ENCODE measurements at regions not wholly inside any gene's neighbourhood (a gene's known extent, or its start where the extent isn't known, plus 50 kb on each side); places are given as distances from the start of the nearest gene placed in this dataset.

GRCh38 chr15:62909257-62909656 lies 133.3 kb upstream of the TPM1 start:
- no peaks in the 10 kb centered on the region for H3K9me3 Mint-ChIP-seq (ENCODE audit: unreplicated experiment)
- no peak overlapping the region for H3K4me3 Mint-ChIP-seq (ENCODE audit: unreplicated experiment)
- H3K4me1 Mint-ChIP-seq (ENCODE audit: unreplicated experiment), result peaks cover 13% of the 10 kb centered on the region
- TF ChIP-seq CTCF (IDR thresholded peaks at IDR 0.05), result no peak
- H3K27me3 Mint-ChIP-seq (ENCODE audit: unreplicated experiment), result no peaks in the 10 kb centered on the region
- no peak overlapping the region for H3K27ac Mint-ChIP-seq (ENCODE audit: unreplicated experiment)
- no peak for DNase-seq (ENCODE audit: extremely low spot score, unreplicated experiment)
- no peaks in the 10 kb centered on the region for H3K36me3 Mint-ChIP-seq (ENCODE audit: unreplicated experiment)

GRCh38 chr15:62912282-62912681 lies 130.3 kb upstream of the TPM1 start:
- no peaks in the 10 kb centered on the region for H3K9me3 Mint-ChIP-seq (ENCODE audit: unreplicated experiment)
- no peak for DNase-seq (ENCODE audit: extremely low spot score, unreplicated experiment)
- H3K4me3 Mint-ChIP-seq (ENCODE audit: unreplicated experiment), result no peak overlapping the region
- H3K27me3 Mint-ChIP-seq (ENCODE audit: unreplicated experiment), result no peaks in the 10 kb centered on the region
- no peak overlapping the region for H3K27ac Mint-ChIP-seq (ENCODE audit: unreplicated experiment)
- peaks cover 13% of the 10 kb centered on the region for H3K4me1 Mint-ChIP-seq (ENCODE audit: unreplicated experiment)
- TF ChIP-seq CTCF (IDR thresholded peaks at IDR 0.05), result no peak
- H3K36me3 Mint-ChIP-seq (ENCODE audit: unreplicated experiment), result no peaks in the 10 kb centered on the region

GRCh38 chr15:62912808-62913207 lies 129.7 kb upstream of the TPM1 start:
- no peak overlapping the region for H3K27ac Mint-ChIP-seq (ENCODE audit: unreplicated experiment)
- no peaks in the 10 kb centered on the region for H3K9me3 Mint-ChIP-seq (ENCODE audit: unreplicated experiment)
- no peak for TF ChIP-seq CTCF (IDR thresholded peaks at IDR 0.05)
- no peak overlapping the region for H3K4me3 Mint-ChIP-seq (ENCODE audit: unreplicated experiment)
- no peaks in the 10 kb centered on the region for H3K36me3 Mint-ChIP-seq (ENCODE audit: unreplicated experiment)
- no peak for DNase-seq (ENCODE audit: extremely low spot score, unreplicated experiment)
- H3K27me3 Mint-ChIP-seq (ENCODE audit: unreplicated experiment), result no peaks in the 10 kb centered on the region
- peaks cover 13% of the 10 kb centered on the region for H3K4me1 Mint-ChIP-seq (ENCODE audit: unreplicated experiment)

- Mint-ChIP-seq H3K27me3 (ENCODE audit: unreplicated experiment) (no peaks in the 10 kb centered on the region), H3K4me1 (ENCODE audit: unreplicated experiment) (peaks cover 13% of the 10 kb centered on the region), H3K27ac (ENCODE audit: unreplicated experiment) (no peak overlapping the region), H3K9me3 (ENCODE audit: unreplicated experiment) (no peaks in the 10 kb centered on the region), H3K36me3 (ENCODE audit: unreplicated experiment) (no peaks in the 10 kb centered on the region), H3K4me3 (ENCODE audit: unreplicated experiment) (no peak overlapping the region)
- TF ChIP-seq CTCF (IDR thresholded peaks at IDR 0.05), result no peak
- no peak for DNase-seq (ENCODE audit: extremely low spot score, unreplicated experiment)
These were observed 129.3 kb upstream of the TPM1 start for GRCh38 chr15:62913246-62913645.

- no peak for TF ChIP-seq CTCF (IDR thresholded peaks at IDR 0.05)
- no peaks in the 10 kb centered on the region for H3K36me3 Mint-ChIP-seq (ENCODE audit: unreplicated experiment)
- H3K4me3 Mint-ChIP-seq (ENCODE audit: unreplicated experiment), result no peak overlapping the region
- no peaks in the 10 kb centered on the region for H3K9me3 Mint-ChIP-seq (ENCODE audit: unreplicated experiment)
- peaks cover 13% of the 10 kb centered on the region for H3K4me1 Mint-ChIP-seq (ENCODE audit: unreplicated experiment)
- DNase-seq (ENCODE audit: extremely low spot score, unreplicated experiment), result no peak
- no peak overlapping the region for H3K27ac Mint-ChIP-seq (ENCODE audit: unreplicated experiment)
- H3K27me3 Mint-ChIP-seq (ENCODE audit: unreplicated experiment), result no peaks in the 10 kb centered on the region
These were observed 128.0 kb upstream of the TPM1 start for GRCh38 chr15:62914461-62915079.

Data from osteocyte (in vitro differentiated cells).